NCI-H146 treated with DMSO at 0.1 percent for 48 hours (cell line): ENCODE measurements at regions not wholly inside any gene's neighbourhood (a gene's known extent, or its start where the extent isn't known, plus 50 kb on each side); places are given as distances from the start of the nearest gene placed in this dataset.
"Not testable (repeated sequence)": the region's sequence is repeated elsewhere in the genome, so short reads cannot be mapped to it uniquely, and the experiment has no call there.

ENCODE experiments used
- DNase-seq: peaks from one replicate; lab custom pipeline; 2025; ENCODE audit not compliant: unreplicated experiment; lab: John Stamatoyannopoulos, UW

DNA sequence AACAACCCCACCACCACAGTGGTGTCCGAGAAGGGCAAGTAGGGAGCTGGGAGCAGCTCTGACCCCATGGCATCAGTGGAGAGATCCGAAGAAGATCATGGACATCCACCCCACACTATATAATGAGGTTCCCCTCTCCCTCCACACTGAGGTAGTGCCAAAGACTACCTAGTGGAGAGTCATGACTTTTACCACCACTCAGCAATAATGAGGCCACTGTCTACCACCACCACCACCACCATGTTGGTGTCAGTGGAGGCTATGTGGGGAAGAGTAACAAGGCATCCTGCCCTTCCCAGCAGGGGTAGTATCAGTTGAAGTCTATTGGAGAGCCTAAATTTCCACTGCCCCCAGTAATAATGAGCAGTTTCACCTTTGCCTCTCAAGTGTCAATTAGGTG, 321.7 kb upstream of the ZC3H15 start:
- no peak for DNase-seq

DNA sequence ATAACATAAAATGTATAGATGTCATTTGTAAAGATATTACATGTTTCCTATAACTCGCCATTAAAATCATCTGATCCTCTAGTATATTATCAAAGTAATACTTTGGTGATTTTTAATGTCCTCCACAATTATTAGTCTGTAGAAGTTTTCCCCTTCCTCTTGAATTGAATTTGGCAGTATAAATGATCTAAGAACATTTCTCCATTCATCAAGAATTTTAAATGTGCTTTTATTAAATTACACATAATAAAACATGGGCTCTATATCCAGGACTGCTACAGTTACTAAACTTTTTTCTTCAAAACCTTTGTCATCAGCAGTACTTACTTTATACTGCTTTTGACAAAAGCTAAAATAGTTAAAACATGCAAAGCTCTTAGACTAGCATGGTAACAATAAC, 315.4 kb upstream of the ZC3H15 start:
- no peak for DNase-seq

DNA sequence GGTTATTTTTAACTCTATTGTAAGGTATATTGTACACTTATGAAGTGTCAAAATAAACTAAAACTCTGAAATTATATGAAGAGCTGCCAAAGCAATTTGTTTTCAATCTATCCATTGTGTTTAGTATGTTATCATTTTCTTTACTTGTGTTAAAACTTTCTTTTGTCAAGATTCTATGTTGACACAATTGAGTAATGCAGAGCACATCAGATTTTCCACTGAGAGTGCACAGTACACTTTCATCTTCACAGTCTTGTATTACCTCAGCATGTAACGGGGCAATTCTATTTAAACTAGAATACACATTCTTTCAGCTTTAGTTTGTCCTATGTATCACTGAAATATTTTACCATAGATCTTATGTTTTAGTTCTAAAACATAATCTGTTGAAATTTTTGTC, 304.4 kb upstream of the ZC3H15 start:
- no peak for DNase-seq

DNA sequence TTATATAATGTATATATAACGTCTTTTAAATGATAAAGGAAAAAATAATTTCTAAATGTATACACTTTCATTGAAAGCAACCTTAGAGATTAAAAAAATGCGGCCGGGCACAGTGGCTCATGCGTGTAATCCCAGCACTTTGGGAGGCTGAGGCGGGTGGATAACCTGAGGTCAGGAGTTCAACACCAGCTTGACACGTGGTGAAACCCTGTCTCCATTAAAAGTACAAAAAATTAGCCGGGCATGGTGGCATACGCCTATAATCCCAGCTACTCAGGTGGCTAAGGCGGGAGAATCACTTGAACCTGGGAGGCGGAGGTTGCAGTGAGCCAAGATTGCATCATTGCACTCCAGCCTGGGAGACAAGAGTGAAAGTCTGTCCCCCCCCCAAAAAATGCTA, 303.7 kb upstream of the ZC3H15 start:
- not testable (repeated sequence) for DNase-seq

DNA sequence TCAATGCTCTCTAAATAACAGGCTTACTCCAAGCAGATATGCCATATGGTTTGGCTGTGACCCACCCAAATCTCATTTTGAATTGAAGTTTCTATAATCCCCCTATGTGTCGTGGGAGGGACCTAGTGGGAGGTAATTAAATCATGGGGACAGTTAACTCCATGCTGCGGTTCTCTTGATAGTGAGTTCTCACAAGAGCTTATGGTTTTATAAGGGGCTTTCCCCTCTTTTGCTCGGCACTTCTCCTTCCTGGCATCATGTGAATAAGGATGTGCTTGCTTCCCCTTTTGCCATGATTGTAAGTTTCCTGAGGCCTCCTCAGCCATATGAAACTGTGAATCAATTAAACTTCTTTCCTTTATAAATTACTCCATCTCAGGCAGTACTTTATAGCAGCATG, 302.7 kb upstream of the ZC3H15 start:
- no peak for DNase-seq

DNA sequence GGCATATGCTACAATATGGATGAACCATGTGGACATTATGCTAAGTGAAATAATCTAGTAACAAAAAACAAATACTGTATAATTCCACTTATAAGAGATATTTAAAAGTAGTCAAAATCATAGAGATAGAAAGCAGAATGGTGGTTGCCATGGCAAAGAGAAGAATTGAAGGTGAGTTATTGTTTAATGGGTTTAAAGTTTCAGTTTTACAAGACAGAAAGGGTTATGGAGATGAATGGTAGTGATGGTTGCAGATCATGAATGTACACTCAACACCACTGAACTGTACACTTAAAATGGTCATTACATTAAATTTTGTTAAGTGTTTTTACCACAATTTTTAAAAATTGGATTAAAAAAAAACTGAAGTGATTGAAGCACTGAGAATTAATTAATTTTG, 298.2 kb upstream of the ZC3H15 start:
- DNase-seq, result no peak

DNA sequence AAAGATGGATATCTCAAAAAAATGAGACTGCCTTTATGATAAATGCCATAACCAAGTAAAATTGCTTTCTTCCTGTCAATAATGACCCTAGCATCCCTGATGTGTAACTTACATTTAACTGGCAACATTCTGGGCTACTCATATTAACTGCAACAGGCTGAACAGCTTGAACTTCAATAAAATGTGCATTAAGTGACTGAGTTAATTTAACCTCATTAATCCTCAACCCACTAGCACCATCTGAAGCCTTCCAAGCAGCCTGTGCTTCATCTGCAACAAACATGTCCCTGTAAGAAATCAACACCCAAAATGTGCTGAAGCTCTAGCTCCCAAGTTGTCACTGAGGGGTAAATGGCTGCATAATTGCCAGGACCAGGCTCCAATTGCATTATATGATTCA, 296.2 kb upstream of the ZC3H15 start:
- no peak for DNase-seq

DNA sequence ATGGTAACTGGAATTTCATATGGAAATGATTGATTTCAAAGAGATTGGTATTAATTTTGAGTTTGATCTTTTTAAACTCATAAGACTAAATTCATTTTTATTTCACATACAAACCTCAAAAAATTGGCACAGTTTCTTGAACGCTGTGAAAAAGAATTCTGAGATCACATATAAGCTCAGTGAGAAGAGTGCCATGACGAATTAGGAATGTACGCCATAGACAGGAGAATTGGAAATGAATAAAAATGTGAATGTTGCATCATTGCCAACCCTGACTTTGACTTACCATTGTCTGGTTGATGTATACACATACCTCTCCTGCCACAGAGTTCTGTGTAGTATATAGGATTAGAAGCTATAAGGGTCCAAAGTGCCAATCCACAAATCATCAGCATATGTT, 290.4 kb upstream of the ZC3H15 start:
- no peak for DNase-seq

DNA sequence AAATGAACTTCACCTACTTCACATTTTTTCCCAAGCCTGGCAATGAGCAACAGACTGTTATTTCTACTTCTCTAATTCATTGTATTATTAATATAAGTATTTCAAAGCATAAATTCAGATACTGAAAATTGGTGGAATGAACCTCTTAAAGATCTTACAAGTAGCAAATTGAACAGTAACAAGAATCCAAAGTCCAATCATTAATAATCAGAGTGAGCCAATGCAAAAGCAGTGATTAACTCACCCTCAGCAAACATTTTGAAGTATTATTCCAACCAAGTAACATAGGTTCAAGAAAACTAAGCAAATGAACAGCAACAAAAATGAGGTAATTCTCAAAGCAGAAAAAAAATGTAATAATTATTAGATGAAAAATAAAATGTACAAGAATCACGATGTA, 288.1 kb upstream of the ZC3H15 start:
- no peak for DNase-seq

DNA sequence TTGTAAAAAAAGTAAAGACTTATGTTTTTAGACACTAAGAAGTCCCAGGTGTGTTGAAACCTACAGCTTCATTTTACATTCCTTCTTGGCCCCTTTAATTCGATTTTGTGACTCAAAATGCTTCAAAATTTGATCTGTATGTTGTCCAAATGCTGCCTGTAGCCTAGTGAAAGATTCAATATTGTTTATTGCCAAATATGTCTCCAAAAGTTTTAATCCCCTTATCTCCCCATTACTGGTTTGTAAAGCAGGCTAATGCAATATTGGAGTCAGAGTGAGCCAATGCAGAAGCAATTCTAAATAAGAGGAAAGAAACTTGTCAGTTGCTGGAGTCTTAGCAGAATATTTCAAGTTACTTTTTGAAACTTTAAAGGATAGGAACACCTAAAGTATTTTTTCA, 287.0 kb upstream of the ZC3H15 start:
- no peak for DNase-seq

DNA sequence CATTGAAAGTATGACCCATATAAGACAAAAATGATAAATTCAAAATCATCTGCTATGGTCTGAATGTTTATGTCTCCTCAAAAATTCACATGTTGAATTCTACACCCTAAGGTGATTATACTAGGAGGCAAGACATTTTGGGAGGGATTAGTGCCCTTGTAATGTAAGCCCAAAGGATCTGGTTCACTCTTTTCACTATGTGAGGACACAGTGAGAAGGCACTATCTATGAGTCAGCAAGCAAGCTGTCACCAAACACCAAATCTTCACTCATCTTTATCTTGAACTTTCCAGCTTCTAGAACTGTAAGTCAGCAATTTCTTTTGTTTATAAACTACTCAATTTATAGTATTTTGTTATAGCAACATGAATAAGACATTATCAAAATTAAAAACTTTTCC, 284.7 kb upstream of the ZC3H15 start:
- DNase-seq, result no peak

DNA sequence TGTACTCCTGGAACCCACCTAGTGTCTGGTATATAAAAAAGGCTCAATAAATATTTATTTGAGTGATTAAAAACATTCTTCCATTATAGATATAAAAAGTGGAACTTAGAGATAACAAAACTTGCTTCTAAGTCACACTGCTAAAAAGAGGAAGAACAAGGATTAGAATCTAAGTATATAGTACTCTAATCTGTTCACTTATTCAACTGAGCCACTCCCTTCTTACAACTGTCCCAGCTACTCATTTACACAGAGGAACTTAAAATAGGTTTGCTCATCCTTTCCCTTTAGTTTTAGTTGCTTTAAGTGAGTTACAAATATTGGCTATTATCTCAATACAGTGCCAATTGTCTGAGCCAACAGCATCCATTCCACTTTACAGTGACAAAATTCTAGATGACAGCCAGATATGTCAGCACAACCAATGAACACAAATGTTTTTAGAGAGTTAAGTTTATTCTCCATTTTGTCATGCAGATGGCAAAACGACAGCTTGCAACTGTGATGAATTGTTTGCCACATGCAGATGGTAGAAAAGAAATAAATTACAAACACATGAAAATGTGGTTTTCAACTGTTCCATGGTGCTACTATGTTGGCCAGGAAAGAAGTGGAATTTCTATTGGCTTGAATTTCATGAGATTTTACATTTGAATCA, 280.7 kb upstream of the ZC3H15 start:
- DNase-seq, result no peak

DNA sequence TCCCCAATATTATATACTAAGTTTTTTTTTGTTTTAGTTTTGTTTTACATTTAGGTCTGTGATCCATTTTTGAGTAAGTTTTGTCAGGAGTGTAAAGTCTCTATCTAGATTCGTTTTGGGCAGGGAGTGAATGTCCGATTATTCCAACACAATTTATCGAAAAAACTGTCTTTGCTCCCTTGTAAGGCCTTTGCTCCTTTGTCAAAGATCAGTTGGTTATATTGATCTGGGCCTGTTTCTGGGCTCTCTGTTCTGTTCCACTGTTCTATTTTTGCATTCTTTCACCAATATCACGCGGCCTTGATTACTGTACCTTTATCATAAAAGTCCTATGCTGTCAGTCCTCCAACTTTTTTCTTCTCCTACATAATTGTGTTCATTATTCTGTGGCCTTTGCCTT, 276.5 kb upstream of the ZC3H15 start:
- no peak for DNase-seq

DNA sequence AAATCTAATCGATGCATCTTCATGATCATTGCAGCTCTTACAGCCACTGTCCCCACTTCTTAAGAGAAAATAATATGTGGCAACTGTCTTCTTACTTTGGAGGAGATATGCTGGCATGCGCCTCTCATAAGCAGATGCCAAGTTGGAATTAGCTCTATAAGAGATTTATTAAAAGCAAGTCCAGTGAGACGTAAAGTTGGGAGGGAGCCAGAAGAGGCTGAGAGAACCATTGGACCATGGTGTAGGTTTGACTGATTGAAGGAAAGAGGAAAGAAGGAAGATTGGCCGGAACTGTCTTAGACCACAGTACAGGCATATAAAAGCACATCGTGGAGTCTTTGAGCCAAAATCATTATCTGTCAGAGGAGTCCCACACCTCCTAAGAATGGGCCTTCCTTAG, 265.7 kb upstream of the ZC3H15 start:
- no peak for DNase-seq

DNA sequence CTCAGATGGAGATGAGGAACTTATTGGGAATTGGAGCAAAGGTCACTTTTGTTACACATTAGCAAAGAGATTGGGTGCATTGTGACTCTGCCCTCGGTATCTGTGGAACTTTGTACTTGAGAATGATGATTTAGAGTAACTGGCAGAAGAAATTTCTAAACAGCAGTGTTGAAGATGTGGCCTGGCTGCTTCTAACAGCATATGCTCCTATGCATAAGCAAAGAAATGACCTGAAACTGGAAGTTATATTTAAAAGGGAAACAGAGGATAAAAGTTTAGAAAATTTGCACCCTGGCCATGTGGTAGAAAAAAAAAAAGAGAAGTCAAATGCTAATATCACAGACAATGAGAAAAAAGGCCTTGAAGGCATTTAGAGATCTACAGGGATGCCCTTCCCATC, 256.8 kb upstream of the ZC3H15 start:
- DNase-seq, result no peak

DNA sequence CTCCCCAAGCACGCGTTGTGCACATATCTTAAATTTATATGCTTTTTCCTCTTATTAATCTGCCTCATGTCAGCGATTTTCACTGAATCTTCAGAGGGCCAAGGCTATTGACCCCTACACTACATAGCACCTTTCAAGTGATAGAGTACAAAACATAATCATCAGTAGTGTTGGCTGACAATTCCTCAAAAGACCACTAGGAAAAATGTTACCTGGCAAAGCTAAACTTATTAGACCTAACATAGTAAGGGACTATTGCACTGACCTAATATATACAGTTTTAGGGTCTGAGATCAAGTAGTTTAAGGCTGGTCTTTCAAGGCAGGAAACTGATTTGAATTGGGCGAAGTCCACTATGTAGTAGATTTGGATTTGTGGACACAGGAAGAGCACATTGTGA, 244.2 kb upstream of the ZC3H15 start:
- DNase-seq, result no peak

DNA sequence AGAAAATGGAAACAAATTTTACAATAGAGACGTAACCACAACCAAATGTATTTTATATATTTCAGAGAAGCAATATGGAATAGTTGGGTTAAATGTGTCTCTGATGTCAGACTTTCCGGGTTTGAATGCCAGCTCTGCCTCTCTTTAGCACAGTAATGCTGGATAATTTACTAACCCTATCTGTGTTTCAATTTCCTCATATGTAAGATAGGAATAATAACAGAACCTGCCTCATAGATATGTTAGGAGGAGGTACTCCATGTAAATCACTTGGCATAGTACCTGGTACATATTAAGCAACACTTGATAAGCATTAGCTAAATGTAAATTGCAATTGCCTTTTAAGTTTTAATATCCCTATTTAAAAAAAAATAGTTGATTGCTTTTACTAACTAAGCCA, 231.3 kb upstream of the ZC3H15 start:
- DNase-seq, result no peak

DNA sequence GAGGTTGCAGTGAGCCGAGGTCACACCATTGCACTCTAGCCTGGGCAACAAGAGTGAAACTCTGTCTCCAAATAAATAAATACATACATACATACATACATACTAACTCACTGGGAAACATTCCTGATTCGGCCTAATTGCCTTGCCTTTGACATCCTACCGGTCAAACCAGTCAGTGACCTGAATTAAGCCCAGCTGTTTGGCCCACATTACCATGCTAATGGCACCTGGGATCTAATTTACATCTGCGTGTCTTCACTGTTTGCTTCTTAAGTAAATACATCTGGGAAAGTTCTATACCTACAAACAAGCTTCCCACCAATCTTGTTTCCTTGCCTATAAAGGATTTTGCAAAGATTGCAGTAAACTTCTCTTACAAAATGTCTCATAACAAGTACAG, 230.2 kb upstream of the ZC3H15 start:
- DNase-seq, result no peak

DNA sequence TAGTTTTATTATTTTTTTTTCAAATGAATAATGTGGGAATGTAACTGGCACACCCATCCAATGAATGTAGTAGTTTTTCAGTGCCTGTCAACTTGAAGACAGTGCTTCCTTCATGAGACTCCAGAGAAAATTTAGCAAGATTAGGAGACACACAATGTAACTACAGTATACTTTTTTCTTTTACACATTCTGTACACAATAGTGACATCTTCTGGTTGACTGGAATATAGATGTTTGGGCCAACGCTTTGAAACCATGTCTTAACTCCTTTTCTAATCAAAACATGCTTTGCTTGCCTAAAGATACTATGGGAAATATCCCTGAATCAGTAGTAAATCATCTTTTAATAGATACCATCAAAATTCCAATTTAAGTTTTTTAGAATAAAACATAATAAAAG, 229.5 kb upstream of the ZC3H15 start:
- peak; percentile 57 for DNase-seq

DNA sequence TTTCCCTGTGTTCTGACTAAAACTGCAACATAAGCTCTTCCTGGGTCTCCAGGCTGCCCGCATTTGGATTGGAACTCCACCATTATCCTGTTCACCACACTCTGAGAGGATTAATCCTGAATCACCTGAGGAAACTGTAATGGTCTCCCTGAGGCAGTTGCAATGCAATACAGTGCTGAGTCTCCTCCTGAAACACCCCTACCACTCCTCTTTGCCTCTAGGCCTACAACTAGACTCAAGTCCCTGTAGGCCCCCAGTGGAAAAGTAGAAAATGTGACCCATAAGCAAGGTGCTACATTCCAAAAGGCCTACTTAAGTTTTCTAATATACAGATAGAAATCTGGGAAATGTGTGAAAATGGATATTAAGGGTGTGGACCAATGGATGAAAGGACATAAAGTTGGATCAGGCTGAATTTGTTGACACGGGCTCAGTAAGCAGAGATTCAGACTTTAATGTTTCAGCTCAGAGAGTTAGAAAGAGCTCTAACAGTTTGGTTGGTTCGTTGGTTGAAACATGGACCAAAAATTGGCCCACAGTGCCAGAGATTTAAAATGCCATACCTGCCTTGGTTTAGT, 222.3 kb upstream of the ZC3H15 start:
- DNase-seq, result no peak

DNA sequence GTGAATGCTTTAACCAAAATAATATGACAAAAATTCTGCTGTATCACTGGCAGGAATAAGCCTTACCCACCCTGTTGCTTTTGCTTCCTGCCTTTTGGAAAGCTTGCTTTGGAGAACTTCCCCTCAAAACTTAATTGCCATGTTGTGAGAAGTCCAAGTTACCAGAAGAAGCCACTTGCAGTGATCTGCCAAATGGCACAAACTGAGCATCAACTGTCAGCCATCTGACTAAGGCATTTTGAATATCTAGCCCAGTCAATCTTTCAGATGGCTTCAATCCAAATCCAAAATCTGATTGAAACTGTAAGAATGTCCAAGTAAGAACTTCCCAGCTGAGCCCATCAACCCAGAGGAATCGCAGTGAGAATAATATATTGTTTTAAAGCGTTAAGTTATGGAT, 216.5 kb upstream of the ZC3H15 start:
- DNase-seq, result no peak

DNA sequence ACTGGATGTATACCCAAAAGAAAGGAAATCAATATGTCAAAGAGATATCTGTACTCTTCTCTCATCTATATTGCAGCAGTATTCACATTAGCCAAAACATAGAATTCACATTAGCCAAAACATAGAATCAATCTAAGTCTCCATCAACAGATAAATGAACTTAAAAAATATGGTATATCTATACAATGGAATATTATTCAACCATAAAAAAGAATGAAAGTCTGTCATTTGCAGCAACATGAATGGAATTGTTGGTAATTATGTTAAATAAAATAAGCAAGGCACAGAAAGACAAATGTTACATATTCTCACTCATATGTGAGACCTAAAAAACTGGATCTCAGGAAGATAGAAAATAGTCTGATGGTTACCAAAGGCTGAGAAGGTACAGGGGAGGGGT, 212.1 kb upstream of the ZC3H15 start:
- DNase-seq, result no peak

DNA sequence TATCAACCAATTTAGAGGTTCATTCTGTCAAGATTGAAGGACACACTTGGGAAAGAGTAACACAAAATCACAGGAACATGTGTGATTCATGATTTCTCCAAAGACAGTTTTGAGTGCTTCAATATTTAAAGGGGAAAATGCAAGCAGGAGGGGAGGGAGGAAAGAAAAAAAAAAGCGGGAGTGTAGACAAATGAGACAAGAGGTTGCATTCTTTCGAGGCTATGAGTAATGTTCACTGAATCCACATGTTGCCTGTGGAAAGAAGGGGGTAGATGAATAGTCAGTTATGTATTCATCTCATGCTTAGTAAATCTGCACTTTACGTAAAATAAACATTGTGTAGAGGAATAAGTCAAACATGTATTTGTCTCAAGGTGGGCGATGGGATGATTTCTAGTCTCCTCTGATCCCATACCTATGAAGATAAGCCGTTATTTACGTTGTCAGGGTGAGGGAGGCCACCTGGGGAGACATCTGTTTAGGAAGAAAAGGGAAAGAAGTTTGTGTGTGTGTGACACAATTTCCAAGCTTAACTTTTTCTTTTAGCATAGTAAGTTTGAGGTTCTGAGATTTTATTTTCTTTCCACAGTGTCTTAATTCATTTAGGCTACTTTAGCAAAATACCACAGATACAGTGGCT, 211.0 kb upstream of the ZC3H15 start:
- no peak for DNase-seq
